ENCODE measurements at regions not wholly inside any gene's neighbourhood (a gene's known extent, or its start where the extent isn't known, plus 50 kb on each side); places are given as distances from the start of the nearest gene placed in this dataset.

DNA sequence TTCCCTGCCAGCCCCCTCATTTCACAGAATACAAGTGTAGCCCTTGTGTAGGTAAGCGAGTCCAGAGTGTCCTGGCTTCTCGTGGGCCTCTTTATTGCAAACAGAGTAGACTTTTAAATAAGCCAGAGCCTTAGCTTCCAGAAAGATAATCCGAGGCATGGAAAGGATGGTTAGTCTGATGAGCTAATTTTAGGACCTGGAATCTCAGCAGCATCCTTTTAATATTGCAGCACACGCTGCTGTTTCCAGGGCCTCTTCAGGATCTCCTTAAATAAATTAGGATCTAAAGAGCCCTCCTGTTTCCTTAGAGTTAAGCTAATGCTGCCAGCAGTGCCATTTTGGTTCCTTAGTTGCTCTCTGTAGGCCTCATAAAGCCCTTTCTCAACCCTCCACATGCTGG, 99.2 kb downstream of the RFC3 start:
- DNase-seq (ENCODE audit: low read depth): no peak

DNA sequence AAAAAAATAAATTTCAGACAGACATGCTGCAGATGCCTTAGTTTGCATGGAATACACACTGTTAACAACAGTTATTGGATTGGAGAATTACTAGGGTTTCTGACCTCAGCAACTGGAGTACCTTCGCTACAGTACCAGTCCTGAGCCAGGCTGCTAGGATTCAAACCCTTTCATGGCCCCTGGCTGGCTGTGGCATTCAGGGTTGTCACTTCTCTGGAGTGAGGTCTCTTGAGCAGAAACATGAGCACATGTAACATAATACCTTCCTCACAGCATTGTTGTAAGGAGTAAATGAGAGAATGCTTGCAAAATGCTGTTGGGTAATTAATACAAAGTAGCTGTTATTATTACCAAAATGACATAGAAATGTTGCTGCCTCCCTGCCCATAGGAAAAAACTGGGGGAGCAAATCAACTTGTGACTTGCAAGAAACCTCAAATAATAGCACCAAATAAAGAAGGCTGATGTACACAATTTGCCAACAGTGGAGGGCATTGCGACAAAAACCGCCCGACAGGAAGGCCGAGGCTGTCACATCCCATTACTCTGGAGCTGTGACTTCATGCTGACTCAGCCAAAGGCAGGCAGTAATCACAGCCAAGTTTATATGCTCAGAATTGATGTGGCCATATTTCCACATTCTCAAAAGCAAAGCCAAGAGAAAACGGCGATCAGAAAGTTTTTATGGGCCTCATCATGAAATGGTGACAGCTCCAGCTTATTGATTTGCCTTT, 100.4 kb downstream of the RFC3 start:
- H3K4me3 ChIP-seq (ENCODE audit: low read depth, low read length): no peak overlapping the region
- TF ChIP-seq, protein P1, sequence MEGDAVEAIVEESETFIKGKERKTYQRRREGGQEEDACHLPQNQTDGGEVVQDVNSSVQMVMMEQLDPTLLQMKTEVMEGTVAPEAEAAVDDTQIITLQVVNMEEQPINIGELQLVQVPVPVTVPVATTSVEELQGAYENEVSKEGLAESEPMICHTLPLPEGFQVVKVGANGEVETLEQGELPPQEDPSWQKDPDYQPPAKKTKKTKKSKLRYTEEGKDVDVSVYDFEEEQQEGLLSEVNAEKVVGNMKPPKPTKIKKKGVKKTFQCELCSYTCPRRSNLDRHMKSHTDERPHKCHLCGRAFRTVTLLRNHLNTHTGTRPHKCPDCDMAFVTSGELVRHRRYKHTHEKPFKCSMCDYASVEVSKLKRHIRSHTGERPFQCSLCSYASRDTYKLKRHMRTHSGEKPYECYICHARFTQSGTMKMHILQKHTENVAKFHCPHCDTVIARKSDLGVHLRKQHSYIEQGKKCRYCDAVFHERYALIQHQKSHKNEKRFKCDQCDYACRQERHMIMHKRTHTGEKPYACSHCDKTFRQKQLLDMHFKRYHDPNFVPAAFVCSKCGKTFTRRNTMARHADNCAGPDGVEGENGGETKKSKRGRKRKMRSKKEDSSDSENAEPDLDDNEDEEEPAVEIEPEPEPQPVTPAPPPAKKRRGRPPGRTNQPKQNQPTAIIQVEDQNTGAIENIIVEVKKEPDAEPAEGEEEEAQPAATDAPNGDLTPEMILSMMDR (IDR thresholded peaks at IDR 0.05; ENCODE audit: low read depth, low read length, missing control alignments): no peak
- DNase-seq (ENCODE audit: low read depth): no peak

More for the DNA sequence above, 99.2 kb downstream of the RFC3 start:
- TF ChIP-seq, protein P1 (IDR thresholded peaks at IDR 0.05; ENCODE audit: low read depth, low read length, missing control alignments): no peak
- H3K4me3 ChIP-seq (ENCODE audit: low read depth, low read length): no peak overlapping the region

DNA sequence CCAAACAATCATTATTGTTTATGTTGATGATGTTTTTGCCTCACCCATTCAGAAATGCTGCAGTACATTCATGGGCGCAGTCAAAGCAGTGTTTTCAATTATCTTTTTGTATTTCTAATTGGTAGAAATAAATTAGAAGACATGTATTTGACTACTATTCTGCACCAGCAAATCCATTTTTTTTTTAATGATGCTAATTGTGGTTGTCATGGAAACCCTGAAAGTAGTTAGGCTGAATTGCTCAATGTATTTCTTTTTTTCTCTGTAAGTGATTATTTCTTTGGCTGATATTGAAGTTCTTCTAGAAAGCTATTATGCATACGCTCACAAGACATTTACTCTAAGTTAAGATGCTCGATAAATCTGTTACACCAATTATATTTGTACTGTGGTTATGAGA, 101.2 kb downstream of the RFC3 start:
- no peak for DNase-seq (ENCODE audit: low read depth)
- H3K4me3 ChIP-seq (ENCODE audit: low read depth, low read length): no peak overlapping the region
- TF ChIP-seq, protein P1 (IDR thresholded peaks at IDR 0.05; ENCODE audit: low read depth, low read length, missing control alignments): no peak

DNA sequence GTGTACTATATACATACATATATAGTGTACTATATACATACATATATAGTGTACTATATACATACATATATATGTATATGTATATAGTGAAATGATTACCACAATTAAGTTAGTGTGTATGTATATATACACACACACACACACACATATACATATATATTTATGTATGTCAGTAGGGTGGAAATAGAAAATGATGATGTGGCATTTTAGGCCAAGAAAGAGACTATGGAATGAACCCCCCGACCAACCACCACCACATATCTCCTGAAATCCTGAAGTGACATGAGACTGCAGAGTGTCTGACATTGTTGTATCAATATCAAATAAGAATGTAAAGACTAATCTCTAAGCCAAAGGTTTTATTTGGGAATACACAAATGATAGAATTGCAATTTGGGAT, 107.6 kb downstream of the RFC3 start:
- H3K4me3 ChIP-seq (ENCODE audit: low read depth, low read length): no peak overlapping the region
- DNase-seq (ENCODE audit: low read depth): no peak
- TF ChIP-seq, protein P1 (IDR thresholded peaks at IDR 0.05; ENCODE audit: low read depth, low read length, missing control alignments): no peak

DNA sequence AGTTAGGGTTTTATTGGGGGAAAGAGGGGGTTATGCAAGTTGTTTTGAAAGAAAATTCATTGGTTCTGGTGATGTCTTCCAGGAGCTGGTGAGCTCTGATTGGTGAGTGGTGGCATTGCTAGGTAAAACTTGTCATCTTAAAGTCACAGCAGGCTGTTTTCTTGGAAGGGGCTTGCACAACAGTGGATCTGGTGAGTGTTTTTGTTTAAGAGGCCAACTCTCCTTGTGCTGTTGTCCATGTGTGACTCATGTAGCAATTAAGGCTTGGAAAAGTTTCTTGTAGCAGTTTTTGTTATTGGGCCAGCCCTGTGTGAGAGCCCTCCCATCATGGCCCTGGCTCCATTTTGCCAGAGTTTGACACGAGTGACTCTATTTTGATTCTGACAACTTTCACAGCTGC, 109.4 kb downstream of the RFC3 start:
- TF ChIP-seq, protein P1 (IDR thresholded peaks at IDR 0.05; ENCODE audit: low read depth, low read length, missing control alignments): no peak
- DNase-seq (ENCODE audit: low read depth): no peak
- no peak overlapping the region for H3K4me3 ChIP-seq (ENCODE audit: low read depth, low read length)

DNA sequence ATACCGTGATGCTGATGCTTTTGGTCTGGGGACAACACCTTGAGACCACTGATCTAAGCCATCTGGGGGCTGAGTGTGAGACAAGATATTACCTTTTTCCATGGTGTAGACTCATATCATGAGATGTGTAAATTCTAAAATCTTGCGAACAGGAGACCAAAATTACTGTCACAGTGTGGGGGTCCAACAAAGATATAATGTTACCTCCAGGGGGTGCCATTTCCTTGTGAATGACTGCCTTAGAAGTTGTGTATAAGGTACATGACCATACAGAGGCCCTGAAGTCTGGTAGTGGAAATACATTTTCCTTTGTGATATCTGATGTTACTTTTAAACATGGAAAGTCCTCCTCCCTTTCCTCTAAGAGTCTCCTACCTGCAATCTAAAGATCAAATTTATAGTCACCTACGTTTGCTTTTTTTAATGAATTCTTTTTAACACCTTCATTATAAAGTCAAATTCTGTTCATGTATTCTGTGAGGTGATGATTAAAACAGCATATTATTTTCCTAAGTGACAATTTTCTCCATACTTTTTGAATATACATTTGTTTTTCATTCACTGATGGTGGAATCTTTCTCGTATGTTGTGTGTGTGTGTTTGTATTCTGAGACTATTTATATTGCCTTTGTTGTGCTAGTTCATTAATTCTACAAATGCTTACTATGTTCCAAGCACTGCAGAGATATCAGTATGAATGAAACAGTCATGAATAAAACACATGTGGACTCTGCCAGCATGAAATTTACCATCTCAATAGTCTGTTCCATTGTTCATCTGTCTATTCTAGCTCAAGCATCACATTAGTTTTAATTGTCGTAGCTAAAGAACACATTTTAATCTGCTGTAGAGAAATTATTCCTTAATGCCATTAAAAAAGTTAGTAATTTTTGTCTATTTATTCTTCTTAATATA, 113.7 kb downstream of the RFC3 start:
- no peak overlapping the region for H3K4me3 ChIP-seq (ENCODE audit: low read depth, low read length)
- TF ChIP-seq, protein P1 (IDR thresholded peaks at IDR 0.05; ENCODE audit: low read depth, low read length, missing control alignments): peak; percentile 44
- peak; percentile 18 for DNase-seq (ENCODE audit: low read depth)

Measured in GM12864 (cell line).